Endothelial cell (in vitro differentiated cells): ENCODE measurements at regions not wholly inside any gene's neighbourhood (a gene's known extent, or its start where the extent isn't known, plus 50 kb on each side); places are given as distances from the start of the nearest gene placed in this dataset.

Source experiments
- DNase-seq: peaks from one replicate; pipeline ENCODE4 v3.0.0; 2021; ENCODE audit warnings: low spot score
- H3K27ac Mint-ChIP-seq: one replicate; pipeline ENCODE4 v1.8.0; 2021; ENCODE audit warnings: mixed read lengths, inconsistent platforms; ENCODE audit not compliant: unreplicated experiment
- H3K27me3 Mint-ChIP-seq: one replicate; pipeline ENCODE4 v1.8.0; 2021; ENCODE audit warnings: mild to moderate bottlenecking, moderate library complexity, mixed read lengths, inconsistent platforms; ENCODE audit not compliant: unreplicated experiment
- H3K36me3 Mint-ChIP-seq: one replicate; pipeline ENCODE4 v1.8.0; 2021; ENCODE audit warnings: mild to moderate bottlenecking, low read depth, mixed read lengths, inconsistent platforms; ENCODE audit not compliant: unreplicated experiment
- H3K4me1 Mint-ChIP-seq: one replicate; pipeline ENCODE4 v1.8.0; 2021; ENCODE audit warnings: mild to moderate bottlenecking, mixed read lengths, inconsistent platforms; ENCODE audit not compliant: unreplicated experiment
- H3K4me3 Mint-ChIP-seq: one replicate; pipeline ENCODE4 v1.8.0; 2021; ENCODE audit warnings: mild to moderate bottlenecking, mixed read lengths, inconsistent platforms; ENCODE audit not compliant: unreplicated experiment
- H3K9me3 Mint-ChIP-seq: one replicate; pipeline ENCODE4 v1.8.0; 2021; ENCODE audit warnings: mixed read lengths, inconsistent platforms; ENCODE audit not compliant: unreplicated experiment
- CTCF ChIP-seq: fragments of 200-600 bp; sonication (generic); IDR thresholded peaks from one replicate; pipeline ENCODE4 v1.5.0; 2021; ENCODE audit warnings: antibody characterized with exemption; ENCODE audit not compliant: unreplicated experiment

DNA sequence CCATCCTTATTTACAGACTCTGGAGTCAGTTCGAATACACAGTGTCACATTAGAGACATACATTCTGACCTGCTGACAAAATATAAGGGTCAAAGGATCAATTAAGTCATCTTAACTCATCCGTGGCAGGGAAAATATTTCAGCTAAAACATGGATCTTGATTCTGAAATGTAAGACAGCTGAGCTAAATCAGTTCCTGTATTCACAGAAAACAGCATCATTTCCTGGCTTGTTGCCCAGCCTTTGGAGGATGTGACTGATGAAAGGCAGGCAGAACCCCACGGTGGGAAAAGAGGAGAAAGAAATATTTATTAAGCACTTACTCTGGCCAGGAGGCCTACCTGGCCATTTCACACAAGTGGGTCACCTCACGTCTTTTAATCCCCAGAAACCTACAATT is 101.9 kb downstream of the GAS2L3 start:
- H3K27ac Mint-ChIP-seq, result no peak overlapping the region
- no peaks in the 10 kb centered on the region for H3K36me3 Mint-ChIP-seq
- H3K9me3 Mint-ChIP-seq, result no peaks in the 10 kb centered on the region
- H3K4me3 Mint-ChIP-seq, result no peak overlapping the region
- peaks cover 7% of the 10 kb centered on the region for H3K4me1 Mint-ChIP-seq
- H3K27me3 Mint-ChIP-seq, result no peaks in the 10 kb centered on the region
- no peak for DNase-seq
- TF ChIP-seq CTCF, result no peak

DNA sequence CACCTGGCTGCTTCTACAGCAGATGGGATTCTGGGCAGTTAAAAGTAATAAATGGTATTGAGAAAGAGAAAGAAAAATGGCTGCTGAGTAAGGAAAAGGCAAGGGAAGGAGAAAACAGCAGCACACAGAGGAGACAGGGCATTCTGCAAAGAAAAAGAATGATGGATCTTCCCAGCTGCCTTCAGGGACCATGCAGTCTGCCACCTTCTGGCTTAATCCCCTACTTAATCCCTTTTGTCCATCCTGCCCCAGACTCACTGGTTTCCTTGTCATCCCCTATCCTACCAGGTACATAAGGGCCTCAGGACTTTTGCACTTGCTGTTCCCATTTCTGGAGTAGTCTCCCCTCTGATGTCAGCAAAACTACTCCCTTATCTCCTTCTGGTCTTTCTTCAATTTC is 107.6 kb downstream of the GAS2L3 start:
- Mint-ChIP-seq H3K36me3 (peaks cover 4% of the 10 kb centered on the region), H3K4me1 (peaks cover 7% of the 10 kb centered on the region), H3K9me3 (peaks cover 3% of the 10 kb centered on the region), H3K27me3 (no peaks in the 10 kb centered on the region), H3K4me3 (no peak overlapping the region), H3K27ac (no peak overlapping the region)
- no peak for TF ChIP-seq CTCF
- no peak for DNase-seq

GRCh38 chr12:100682178-100682577 is 108.7 kb downstream of the GAS2L3 start:
- no peaks in the 10 kb centered on the region for H3K27me3 Mint-ChIP-seq
- H3K4me1 Mint-ChIP-seq, result peaks cover 7% of the 10 kb centered on the region
- no peak for TF ChIP-seq CTCF
- H3K9me3 Mint-ChIP-seq, result peaks cover 7% of the 10 kb centered on the region
- H3K36me3 Mint-ChIP-seq, result peaks cover 6% of the 10 kb centered on the region
- H3K4me3 Mint-ChIP-seq, result no peak overlapping the region
- H3K27ac Mint-ChIP-seq, result no peak overlapping the region
- DNase-seq, result no peak

GRCh38 chr12:100687686-100688085 is 106.9 kb upstream of the ANO4 start:
- Mint-ChIP-seq H3K27me3 (no peaks in the 10 kb centered on the region), H3K4me3 (no peak overlapping the region), H3K9me3 (peaks cover 9% of the 10 kb centered on the region), H3K4me1 (no peaks in the 10 kb centered on the region), H3K27ac (no peak overlapping the region), H3K36me3 (peaks cover 6% of the 10 kb centered on the region)
- no peak for DNase-seq
- TF ChIP-seq CTCF, result no peak

DNA sequence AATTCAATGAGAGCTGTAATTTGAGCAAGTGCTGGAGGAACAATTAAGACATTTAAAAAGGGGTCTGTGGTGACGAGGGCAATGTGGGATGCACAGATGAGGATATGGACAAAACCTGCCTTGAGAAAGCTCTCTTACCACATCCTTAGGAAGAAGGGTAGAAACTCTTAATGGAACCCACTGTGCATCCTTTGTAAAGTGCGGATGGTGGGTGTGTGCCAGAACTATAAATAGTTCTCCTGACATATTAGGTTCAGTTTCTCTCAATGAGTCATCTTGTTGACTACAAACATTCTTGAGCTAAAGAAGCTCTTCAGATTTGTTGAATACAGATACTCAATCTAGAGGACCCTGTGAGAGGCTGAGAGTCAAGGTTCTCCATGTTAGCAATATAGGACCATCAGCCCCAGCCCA is 106.1 kb upstream of the ANO4 start:
- Mint-ChIP-seq H3K4me3 (no peak overlapping the region), H3K27ac (no peak overlapping the region), H3K9me3 (peaks cover 9% of the 10 kb centered on the region), H3K4me1 (no peaks in the 10 kb centered on the region), H3K27me3 (no peaks in the 10 kb centered on the region), H3K36me3 (peaks cover 6% of the 10 kb centered on the region)
- no peak for DNase-seq
- no peak for TF ChIP-seq CTCF
